GM12878 (cell line): ENCODE measurements at regions not wholly inside any gene's neighbourhood (a gene's known extent, or its start where the extent isn't known, plus 50 kb on each side); places are given as distances from the start of the nearest gene placed in this dataset.

Experiments
- CREM ChIP-seq: IDR thresholded peaks from 2 replicates; pipeline ENCODE4 v1.6.1; 2014; ENCODE audit warnings: antibody characterized with exemption, low read depth
- CUX1 ChIP-seq: IDR thresholded peaks from 2 replicates; pipeline ENCODE4 v1.6.1; 2012; ENCODE audit warnings: improper control_type of control experiment, low read depth, low read length; ENCODE audit not compliant: insufficient replicate concordance
- DPF2 ChIP-seq: fragments of 450-650 bp; IDR thresholded peaks from 2 replicates; pipeline ENCODE4 v1.6.1; 2017; ENCODE audit warnings: mild to moderate bottlenecking
- E4F1 ChIP-seq: fragments of 450-650 bp; IDR thresholded peaks from 2 replicates; pipeline ENCODE4 v1.6.1; 2018; ENCODE audit warnings: borderline replicate concordance, mild to moderate bottlenecking; ENCODE audit not compliant: partially characterized antibody
- EED ChIP-seq: sonication (generic); IDR thresholded peaks from 2 replicates; pipeline ENCODE4 v1.6.1; 2016; ENCODE audit warnings: antibody characterized with exemption, low read depth
- ESRRA ChIP-seq: IDR thresholded peaks from 2 replicates; pipeline ENCODE4 v1.6.1; 2012; ENCODE audit warnings: mild to moderate bottlenecking, low read length, improper control_type of control experiment
- EZH2 ChIP-seq: IDR thresholded peaks from 2 replicates; pipeline ENCODE4 v1.6.1; 2012; ENCODE audit warnings: low read depth, mild to moderate bottlenecking, control low read depth, inconsistent platforms, low read length, borderline replicate concordance; ENCODE audit not compliant: control insufficient read depth
- IKZF2 ChIP-seq, 2 experiments: fragments of 450-650 bp; IDR thresholded peaks; 2 replicates each; pipeline ENCODE4 v1.6.1; 2017; ENCODE audit warnings: mild to moderate bottlenecking in 2 of 2, moderate library complexity in 2 of 2
- KAT2A ChIP-seq: conservative IDR thresholded peaks from 2 replicates; pipeline ENCODE4 v1.6.1; 2011; ENCODE audit warnings: low read depth, low read length; ENCODE audit not compliant: control insufficient read depth
- KLF5 ChIP-seq: fragments of 450-650 bp; IDR thresholded peaks from 2 replicates; pipeline ENCODE4 v1.6.1; 2014; ENCODE audit warnings: mild to moderate bottlenecking; ENCODE audit not compliant: partially characterized antibody
- LARP7 ChIP-seq: fragments of 450-650 bp; IDR thresholded peaks from 2 replicates; pipeline ENCODE4 v1.6.1; 2017; ENCODE audit warnings: mild to moderate bottlenecking
- MYC ChIP-seq: IDR thresholded peaks from 2 replicates; pipeline ENCODE4 v1.6.1; 2011; ENCODE audit warnings: mild to moderate bottlenecking, low read length, moderate library complexity, inconsistent platforms; ENCODE audit not compliant: insufficient read depth, insufficient replicate concordance, insufficient read length, severe bottlenecking
- NRF1 ChIP-seq: conservative IDR thresholded peaks from 2 replicates; pipeline ENCODE4 v1.6.1; 2011; ENCODE audit warnings: mild to moderate bottlenecking, low read depth, low read length, improper control_type of control experiment
- PBX3 ChIP-seq: IDR thresholded peaks from 2 replicates; pipeline ENCODE4 v1.6.1; 2011; ENCODE audit warnings: mild to moderate bottlenecking, low read depth, low read length, moderate library complexity; ENCODE audit not compliant: insufficient replicate concordance
- RCOR1 ChIP-seq: conservative IDR thresholded peaks from 2 replicates; pipeline ENCODE4 v1.6.1; 2012; ENCODE audit warnings: low read depth, low read length, improper control_type of control experiment
- RELB ChIP-seq: fragments of 450-650 bp; IDR thresholded peaks from 2 replicates; pipeline ENCODE4 v1.6.1; 2017; ENCODE audit warnings: low read depth, mild to moderate bottlenecking, moderate library complexity
- SIX5 ChIP-seq: IDR thresholded peaks from 2 replicates; pipeline ENCODE4 v1.6.1; 2011; ENCODE audit warnings: mild to moderate bottlenecking, low read depth, low read length, moderate library complexity; ENCODE audit not compliant: severe bottlenecking
- TARDBP ChIP-seq: IDR thresholded peaks from 2 replicates; pipeline ENCODE4 v1.6.1; 2016; ENCODE audit warnings: borderline replicate concordance
- ZSCAN29 ChIP-seq: fragments of 450-650 bp; IDR thresholded peaks from 2 replicates; pipeline ENCODE4 v1.6.1; 2017; ENCODE audit warnings: mild to moderate bottlenecking, moderate library complexity

- TF ChIP-seq EZH2 = no peak
- TF ChIP-seq E4F1 = no peak
- no peak for TF ChIP-seq MYC
- no peak for TF ChIP-seq SIX5
- no peak for TF ChIP-seq CUX1
- no peak for TF ChIP-seq ZSCAN29
- no peak for TF ChIP-seq NRF1
- peak; percentile 28; the same call in 1 of the 2 replicates for TF ChIP-seq EED
- TF ChIP-seq PBX3 = no peak
- no peak for TF ChIP-seq KLF5
- 0 out of 2 replicates have a peak, but pooled peaks have one; percentile 32 for TF ChIP-seq DPF2
- TF ChIP-seq LARP7 = peak; percentile 31; the same call in 1 of the 2 replicates
- TF ChIP-seq KAT2A = no peak
- peak in 1 of 2 experiments; percentile 54; a peak in 1 of 4 replicates for TF ChIP-seq IKZF2 (IDR thresholded peaks at IDR 0.05)
- TF ChIP-seq RELB = 0 out of 2 replicates have a peak, but pooled peaks have one; percentile 25
- peak; percentile 20; the same call in 1 of the 2 replicates for TF ChIP-seq CREM
- no peak for TF ChIP-seq TARDBP
- TF ChIP-seq RCOR1 = no peak
- no peak for TF ChIP-seq ESRRA
Observed at GRCh38 chr14:34331728-34332623, 130.1 kb downstream of the SPTSSA start (continued).
